Esophagus squamous epithelium (tissue), 5 donors: ENCODE measurements at regions not wholly inside any gene's neighbourhood (a gene's known extent, or its start where the extent isn't known, plus 50 kb on each side); places are given as distances from the start of the nearest gene placed in this dataset.

Experiments used
- DNase-seq: peaks from one replicate; lab custom pipeline; 2025; lab: John Stamatoyannopoulos, UW
- H3K27ac ChIP-seq, 4 donors: fragments of 200-600 bp; sonication (generic); one replicate each; pipeline ENCODE4 v1.5.1; 2016 to 2019; ENCODE audit warnings: mild to moderate bottlenecking in 1 of 4
- H3K27me3 ChIP-seq, 4 donors: fragments of 200-600 bp; sonication (generic); 1 replicate in 3 of 4; 2 replicates in 1 of 4; pipeline versions ENCODE4 v1.5.1 to v1.6.0; 2017 to 2021; ENCODE audit warnings: antibody characterized with exemption in 1 of 4
- H3K36me3 ChIP-seq, 3 donors: fragments of 200-600 bp; sonication (generic); one replicate each; pipeline ENCODE4 v1.5.1; 2016 to 2019
- H3K4me1 ChIP-seq, 3 donors: fragments of 200-600 bp; sonication (generic); one replicate each; pipeline ENCODE4 v1.5.1; 2017 to 2019
- H3K4me3 ChIP-seq, 4 donors: fragments of 200-600 bp; sonication (generic); 1 replicate in 3 of 4; 2 replicates in 1 of 4; pipeline ENCODE4 v1.5.1; 2016 to 2019; ENCODE audit warnings: mild to moderate bottlenecking in 2 of 4, moderate library complexity in 1 of 4
- H3K9me3 ChIP-seq, 3 donors: fragments of 200-600 bp; sonication (generic); one replicate each; pipeline ENCODE4 v1.5.1; 2016 to 2019
- CTCF ChIP-seq, 6 experiments: fragments of 450-650 bp in 4 of 6; fragments of 200-600 bp in 2 of 6; sonication (generic) in 2 of 6; IDR thresholded peaks; one replicate each; pipeline ENCODE4 v1.5.1; 2016 to 2019; ENCODE audit warnings: antibody characterized with exemption in 6 of 6, mild to moderate bottlenecking in 4 of 6, moderate library complexity in 4 of 6
- POLR2A ChIP-seq, 4 donors: fragments of 450-650 bp; IDR thresholded peaks; one replicate each; pipeline ENCODE4 v1.6.1; 2017; ENCODE audit warnings: antibody characterized with exemption in 4 of 4, mild to moderate bottlenecking in 4 of 4, moderate library complexity in 3 of 4
- WGBS, 2 donors: methylation state at CpG; one replicate each; pipeline ENCODE4 v1.1.5; 2018; 5-methylcytosine and 5-hydroxymethylcytosine counted together
- intact Hi-C: fragments of 100-400 bp; cut with DNase I; formaldehyde crosslinking; loops from one replicate; pipeline ENCODE4 v1.15.0; 2022
- donor health status: DM: yes; HTN: yes; CAD: no.

DNA sequence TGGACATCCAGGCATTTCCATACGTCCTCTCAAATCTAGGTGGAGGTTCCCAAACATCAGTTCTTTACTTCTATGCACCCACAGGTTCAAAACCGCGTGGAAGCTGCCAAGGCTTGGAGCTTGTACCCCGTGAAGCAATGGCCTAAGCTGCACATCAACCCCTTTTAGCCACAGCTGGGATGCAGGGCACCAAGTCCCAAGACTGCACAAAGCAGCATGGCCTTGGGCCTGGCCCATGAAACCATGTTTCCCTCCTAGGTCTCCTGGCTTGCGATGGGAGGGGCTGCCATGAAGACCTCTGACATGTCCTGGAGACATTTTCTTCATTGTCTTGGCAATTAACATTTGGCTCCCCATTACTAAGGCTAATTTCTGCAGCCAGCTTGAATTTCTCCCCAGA lies 88.9 kb upstream of the CBLN4 start:
- WGBS, 2 donors = 55 to 75% methylated on average over 3 to 5 of the region's 5 CpGs
- no peaks in the 10 kb centered on the region for H3K27me3 ChIP-seq
- intact Hi-C loops = no loop called here
- no peaks in the 10 kb centered on the region for H3K4me1 ChIP-seq
- no peak for DNase-seq
- TF ChIP-seq POLR2A (IDR thresholded peaks at IDR 0.05) (no peak), CTCF (IDR thresholded peaks at IDR 0.05) (no peak)
- H3K4me3 ChIP-seq = no peak overlapping the region
- H3K36me3 ChIP-seq = no peaks in the 10 kb centered on the region
- no peaks in the 10 kb centered on the region for H3K9me3 ChIP-seq
- no peak overlapping the region for H3K27ac ChIP-seq

DNA sequence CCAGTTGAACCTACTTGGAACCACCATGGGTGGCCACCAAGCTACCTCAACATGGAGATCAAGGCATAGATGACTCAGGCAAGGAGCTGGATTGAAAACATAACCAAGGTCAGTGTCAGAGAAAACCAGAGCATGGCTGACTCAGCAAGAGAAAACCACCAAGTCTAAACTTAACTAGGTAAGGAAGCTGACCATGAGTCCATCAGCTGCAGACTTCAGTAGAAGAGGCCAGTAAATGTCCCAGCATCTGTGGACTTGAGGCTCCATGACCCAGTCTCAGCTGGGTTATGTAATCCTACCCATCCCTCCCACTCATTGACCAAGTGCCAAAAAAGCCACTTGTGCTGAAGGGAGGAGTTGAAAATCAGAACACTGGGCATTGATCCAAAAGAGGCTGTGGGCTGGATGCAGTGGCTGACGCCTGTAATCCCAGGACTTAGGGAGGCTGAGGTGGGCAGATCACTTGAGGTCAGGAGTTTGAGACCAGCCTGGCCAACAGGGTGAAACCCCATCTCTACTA lies 93.7 kb upstream of the CBLN4 start:
- H3K27ac ChIP-seq = no peak overlapping the region
- 33 to 38% methylated on average over 1 of the region's 1 CpG for WGBS, 2 donors
- H3K27me3 ChIP-seq = no peaks in the 10 kb centered on the region
- no peak for TF ChIP-seq POLR2A (IDR thresholded peaks at IDR 0.05)
- TF ChIP-seq CTCF (IDR thresholded peaks at IDR 0.05) = no peak
- no peak overlapping the region for H3K4me3 ChIP-seq
- H3K36me3 ChIP-seq = no peaks in the 10 kb centered on the region
- H3K4me1 ChIP-seq = no peaks in the 10 kb centered on the region
- DNase-seq = no peak
- intact Hi-C loops = no loop called here
- no peaks in the 10 kb centered on the region for H3K9me3 ChIP-seq

GRCh38 chr20:56111961-56112730 lies 106.8 kb upstream of the CBLN4 start:
- Histone ChIP-seq H3K4me3 (no peak overlapping the region), H3K36me3 (no peaks in the 10 kb centered on the region), H3K9me3 (no peaks in the 10 kb centered on the region), H3K27me3 (no peaks in the 10 kb centered on the region), H3K27ac (no peak overlapping the region), H3K4me1 (no peaks in the 10 kb centered on the region)
- no peak for DNase-seq
- intact Hi-C loops = no loop called here
- 73 to 74% methylated on average over 9 of the region's 9 CpGs for WGBS, 2 donors
- TF ChIP-seq CTCF (IDR thresholded peaks at IDR 0.05) (no peak), POLR2A (IDR thresholded peaks at IDR 0.05) (no peak)

- H3K9me3 ChIP-seq = no peaks in the 10 kb centered on the region
- whole genome bisulfite sequencing, 2 donors = 77 to 81% methylated on average over 6 of the region's 6 CpGs
- no peak for TF ChIP-seq POLR2A (IDR thresholded peaks at IDR 0.05)
- no peak for TF ChIP-seq CTCF (IDR thresholded peaks at IDR 0.05)
Observed at GRCh38 chr20:56117350-56117749, 112.0 kb upstream of the CBLN4 start.

DNA sequence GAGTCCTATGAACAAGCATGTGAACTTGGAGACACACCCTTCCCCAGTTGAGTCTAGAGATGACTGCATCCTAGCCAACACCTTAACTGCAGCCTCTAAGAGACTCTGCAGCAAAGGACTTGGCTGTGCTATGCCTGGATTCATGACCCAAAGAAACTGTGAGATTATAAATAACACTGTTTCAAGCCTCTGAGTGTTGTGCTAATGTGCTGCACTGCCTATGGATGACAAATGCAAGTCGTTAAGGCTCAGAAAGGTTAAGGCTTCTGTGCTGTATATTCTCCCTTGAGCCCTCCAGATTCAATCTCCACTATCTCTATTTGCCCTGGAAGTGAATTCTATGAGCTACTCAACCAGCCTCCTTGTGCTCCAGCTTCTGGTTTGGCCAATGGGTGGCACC lies 116.5 kb upstream of the CBLN4 start:
- no peaks in the 10 kb centered on the region for H3K9me3 ChIP-seq
- H3K27me3 ChIP-seq = no peaks in the 10 kb centered on the region
- H3K27ac ChIP-seq = no peak overlapping the region
- DNase-seq = no peak
- H3K4me1 ChIP-seq = no peaks in the 10 kb centered on the region
- no peaks in the 10 kb centered on the region for H3K36me3 ChIP-seq
- 45 to 63% methylated on average over 1 of the region's 1 CpG for WGBS, 2 donors
- intact Hi-C loops = no loop called here
- H3K4me3 ChIP-seq = no peak overlapping the region
- TF ChIP-seq POLR2A (IDR thresholded peaks at IDR 0.05) (no peak), CTCF (IDR thresholded peaks at IDR 0.05) (no peak)

More at GRCh38 chr20:56117350-56117749, 112.0 kb upstream of the CBLN4 start:
- Histone ChIP-seq H3K27me3 (no peaks in the 10 kb centered on the region), H3K27ac (no peak overlapping the region), H3K4me3 (no peak overlapping the region), H3K4me1 (no peaks in the 10 kb centered on the region), H3K36me3 (no peaks in the 10 kb centered on the region)
- no peak for DNase-seq
- intact Hi-C loops = no loop called here
